HepG2 (cell line): ENCODE measurements at regions not wholly inside any gene's neighbourhood (a gene's known extent, or its start where the extent isn't known, plus 50 kb on each side); places are given as distances from the start of the nearest gene placed in this dataset.

Experiments
- ATAC-seq: fragments of 200-7000 bp; cut with Tn5 transposase; 3 replicates; pipeline ENCODE4 v1.9.1; 2020; ENCODE audit warnings: mild to moderate bottlenecking, moderate library complexity
- BruUV-seq: library from RNA; stranded (reverse); fragments of 400-500 nt; replicated peaks from 2 replicates; lab custom pipeline; 2021; lab: Mats Ljungman, UMichigan
- CTCF ChIA-PET: fragments of 300-600 bp; formaldehyde crosslinking; extraction: SDS; loops from one replicate; lab custom pipeline; 2021; ENCODE audit warnings: low total read pairs, inconsistent platforms, low intra/inter-chr PET ratio; lab: Yijun Ruan, JAX
- POLR2A ChIA-PET: fragments of 350-600 bp; sonication (Branson Sonifier 250); formaldehyde crosslinking; loops from one replicate; lab custom pipeline; 2020; ENCODE audit warnings: antibody characterized with exemption, inconsistent platforms; lab: Yijun Ruan, JAX
- DNase-seq: peaks from one replicate; pipeline ENCODE4 v3.0.0-alpha.2; 2015; ENCODE audit warnings: low spot score
- FAIRE-seq: peaks from 3 replicates; lab custom pipeline; 2011; peaks lifted over from hg19 to GRCh38; lab: Jason Lieb, UNC
- H2AFZ ChIP-seq: one replicate; pipeline ENCODE4 v1.6.1; 2011; ENCODE audit warnings: low read length, inconsistent platforms
- H3K27ac ChIP-seq: fragments of 300-600 bp; 3 replicates; pipeline ENCODE4 v1.8.0; 2011; ENCODE audit warnings: mixed run types, mild to moderate bottlenecking, mixed read lengths, low read length, inconsistent platforms; ENCODE audit not compliant: insufficient read depth; ENCODE audit errors: extremely low read length
- H3K27me3 ChIP-seq, 2 experiments: fragments of 200-600 bp in 1 of 2; 2 replicates in 1 of 2; 3 replicates in 1 of 2; pipeline versions ENCODE4 v1.6.0 to v1.8.0; 2011; ENCODE audit warnings: low read length in 2 of 2, mild to moderate bottlenecking in 2 of 2, moderate library complexity in 2 of 2, inconsistent platforms in 1 of 2; ENCODE audit not compliant: insufficient read depth in 2 of 2, control insufficient read depth in 1 of 2
- H3K36me3 ChIP-seq, 2 experiments: fragments of 200-600 bp in 1 of 2; replicated peaks in 1 of 2; 2 replicates in 1 of 2; 3 replicates in 1 of 2; pipeline versions ENCODE4 v1.5.1 to v1.8.0; 2011; ENCODE audit warnings: low read length in 2 of 2, inconsistent platforms in 1 of 2; ENCODE audit not compliant: insufficient read depth in 2 of 2, control insufficient read depth in 1 of 2
- H3K4me1 ChIP-seq: 2 replicates; pipeline ENCODE4 v1.5.1; 2012; ENCODE audit warnings: low read length, inconsistent platforms; ENCODE audit not compliant: insufficient read depth
- H3K4me2 ChIP-seq: 2 replicates; pipeline ENCODE4 v1.6.0; 2011; ENCODE audit warnings: low read depth, low read length, inconsistent platforms
- H3K4me3 ChIP-seq, 3 experiments: fragments of 200-600 bp in 1 of 3; sonication (generic), shearing (Covaris generic) in 1 of 3; replicated peaks in 1 of 3; 2 replicates each; pipeline ENCODE4 v1.5.1; 2011 to 2016; ENCODE audit warnings: low read length in 3 of 3, inconsistent platforms in 2 of 3, low read depth in 2 of 3, mild to moderate bottlenecking in 2 of 3, control low read depth in 1 of 3, mixed read lengths in 1 of 3; ENCODE audit not compliant: insufficient read depth in 1 of 3
- H3K79me2 ChIP-seq: one replicate; pipeline ENCODE4 v1.6.1; 2011; ENCODE audit warnings: low read length, inconsistent platforms; ENCODE audit not compliant: insufficient read depth
- H3K9ac ChIP-seq: 2 replicates; pipeline ENCODE4 v1.6.0; 2011; ENCODE audit warnings: mild to moderate bottlenecking, low read depth, low read length, inconsistent platforms; ENCODE audit not compliant: insufficient read depth
- H3K9me3 ChIP-seq: 2 replicates; pipeline ENCODE4 v1.5.1; 2012; ENCODE audit warnings: mild to moderate bottlenecking, low read length
- H4K20me1 ChIP-seq: 2 replicates; pipeline ENCODE4 v1.6.0; 2011; ENCODE audit warnings: inconsistent platforms, mild to moderate bottlenecking, low read length, moderate library complexity; ENCODE audit not compliant: insufficient read depth
- ATF1 ChIP-seq: IDR thresholded peaks from 2 replicates; pipeline ENCODE4 v1.6.1; 2016; ENCODE audit warnings: mild to moderate bottlenecking, control low read depth
- DRAP1 ChIP-seq: IDR thresholded peaks from 2 replicates; pipeline ENCODE4 v1.6.1; 2016; ENCODE audit warnings: missing genetic modification reagents, missing compliant biosample characterization
- FOXA3 ChIP-seq: IDR thresholded peaks from 2 replicates; pipeline ENCODE4 v1.6.1; 2016; ENCODE audit warnings: missing genetic modification reagents, missing compliant biosample characterization
- FOXJ3 ChIP-seq: sonication (generic); formaldehyde crosslinking; IDR thresholded peaks from 2 replicates; pipeline ENCODE4 v1.4.0; 2020; ENCODE audit warnings: missing genetic modification reagents, mild to moderate bottlenecking, borderline replicate concordance
- FOXK2 ChIP-seq: fragments of 450-650 bp; IDR thresholded peaks from 2 replicates; pipeline ENCODE4 v1.6.1; 2016
- GATAD2A ChIP-seq: IDR thresholded peaks from 2 replicates; pipeline ENCODE4 v1.6.1; 2016
- HOXA9 ChIP-seq: sonication (generic); formaldehyde crosslinking; IDR thresholded peaks from 2 replicates; pipeline ENCODE4 v1.8.1; 2022; ENCODE audit warnings: missing genetic modification reagents, mild to moderate bottlenecking, moderate library complexity, borderline replicate concordance
- ISL2 ChIP-seq: sonication (generic); formaldehyde crosslinking; IDR thresholded peaks from 2 replicates; pipeline ENCODE4 v1.5.0; 2020; ENCODE audit warnings: missing genetic modification reagents
- LRRFIP1 ChIP-seq: sonication (generic); formaldehyde crosslinking; conservative IDR thresholded peaks from 2 replicates; pipeline ENCODE4 v1.4.0; 2020; ENCODE audit warnings: missing genetic modification reagents
- NFYC ChIP-seq: IDR thresholded peaks from 2 replicates; pipeline ENCODE4 v1.6.1; 2016; ENCODE audit warnings: missing genetic modification reagents, missing compliant biosample characterization
- TRIM22 ChIP-seq: fragments of 450-650 bp; IDR thresholded peaks from 2 replicates; pipeline ENCODE4 v1.6.1; 2017
- YY1 ChIP-seq: IDR thresholded peaks from 2 replicates; pipeline ENCODE4 v1.6.1; 2011; ENCODE audit warnings: low read length, low read depth, moderate library complexity, mild to moderate bottlenecking; ENCODE audit not compliant: insufficient read depth, insufficient replicate concordance
- ZFP82 ChIP-seq: sonication (generic); formaldehyde crosslinking; IDR thresholded peaks from 2 replicates; pipeline ENCODE4 v1.5.1; 2020; ENCODE audit warnings: mild to moderate bottlenecking, missing genetic modification reagents, borderline replicate concordance
- ZNF274 ChIP-seq: sonication (generic); formaldehyde crosslinking; IDR thresholded peaks from 2 replicates; pipeline ENCODE4 v1.5.1; 2020; ENCODE audit warnings: mild to moderate bottlenecking, missing genetic modification reagents
- ZNF510 ChIP-seq: sonication (generic); formaldehyde crosslinking; IDR thresholded peaks from 2 replicates; pipeline ENCODE4 v1.4.0; 2020; ENCODE audit warnings: low read depth, mild to moderate bottlenecking, missing genetic modification reagents
- ZNF556 ChIP-seq: sonication (generic); formaldehyde crosslinking; IDR thresholded peaks from 2 replicates; pipeline ENCODE4 v1.4.0; 2020; ENCODE audit warnings: mild to moderate bottlenecking, missing genetic modification reagents, borderline replicate concordance
- ZNF564 ChIP-seq: sonication (generic); formaldehyde crosslinking; IDR thresholded peaks from 2 replicates; pipeline ENCODE4 v1.8.1; 2023; ENCODE audit warnings: mild to moderate bottlenecking, missing genetic modification reagents
- ZNF713 ChIP-seq: sonication (generic); formaldehyde crosslinking; IDR thresholded peaks from 2 replicates; pipeline ENCODE4 v1.4.0; 2020; ENCODE audit warnings: mild to moderate bottlenecking, missing genetic modification reagents
- WGBS: methylation state at CpG from one replicate; pipeline ENCODE4 v1.1.6; 2017; ENCODE audit warnings: low lambda C conversion rate; 5-methylcytosine and 5-hydroxymethylcytosine counted together
- in situ Hi-C: cut with HindIII; loops from 2 replicates; pipeline ENCODE4 v1.10.0; 2017; ENCODE audit warnings: low pct_unique_long_range_greater_than_20kb; ENCODE audit not compliant: extremely low pct_ligation_motif_present
- intact Hi-C: fragments of 100-400 bp; cut with micrococcal nuclease; formaldehyde crosslinking; loops from one replicate; pipeline ENCODE4 v1.10.0; 2022; ENCODE audit not compliant: unreplicated experiment
- TF ChIP-seq, protein P1 (sequence below): IDR thresholded peaks from 2 replicates; pipeline ENCODE4 v1.6.1; 2016; ENCODE audit warnings: missing compliant biosample characterization, missing genetic modification reagents, borderline replicate concordance
- TF ChIP-seq, protein P2 (sequence below): sonication (generic); formaldehyde crosslinking; IDR thresholded peaks from 2 replicates; pipeline ENCODE4 v1.5.0; 2020; ENCODE audit warnings: mild to moderate bottlenecking, missing genetic modification reagents

- FAIRE-seq, result no peak
- Histone ChIP-seq H2AFZ (no peak overlapping the region), H3K27me3 (no peaks in the 10 kb centered on the region; a peak in 1 of 5 replicates), H3K4me3 (no peak overlapping the region), H3K4me2 (no peak overlapping the region), H3K9ac (no peak overlapping the region), H3K9me3 (no peaks in the 10 kb centered on the region), H3K79me2 (no peaks in the 10 kb centered on the region), H3K4me1 (no peaks in the 10 kb centered on the region), H3K27ac (no peak overlapping the region), H3K36me3 (no peaks in the 10 kb centered on the region), H4K20me1 (no peaks in the 10 kb centered on the region)
- TF ChIP-seq YY1, result no peak
- no peak for TF ChIP-seq ZNF556
- no peak for TF ChIP-seq ISL2 (CRISPR knock-in tag)
- no peak for TF ChIP-seq ZNF713
- no peak for TF ChIP-seq FOXA3 (CRISPR knock-in tag)
- no peak for TF ChIP-seq ZNF274 (CRISPR knock-in tag)
- TF ChIP-seq TRIM22, result no peak
- no peak for TF ChIP-seq ZNF564 (CRISPR knock-in tag)
- no peak for TF ChIP-seq LRRFIP1 (CRISPR knock-in tag)
- TF ChIP-seq GATAD2A (CRISPR knock-in tag), result no peak
- TF ChIP-seq FOXJ3 (CRISPR knock-in tag), result no peak
- no peak for TF ChIP-seq FOXK2
- no peak for TF ChIP-seq HOXA9 (CRISPR knock-in tag)
- no peak for TF ChIP-seq ATF1 (CRISPR knock-in tag)
- no peak for TF ChIP-seq ZNF510 (CRISPR knock-in tag)
- TF ChIP-seq NFYC (CRISPR knock-in tag), result no peak
- TF ChIP-seq, protein P1, sequence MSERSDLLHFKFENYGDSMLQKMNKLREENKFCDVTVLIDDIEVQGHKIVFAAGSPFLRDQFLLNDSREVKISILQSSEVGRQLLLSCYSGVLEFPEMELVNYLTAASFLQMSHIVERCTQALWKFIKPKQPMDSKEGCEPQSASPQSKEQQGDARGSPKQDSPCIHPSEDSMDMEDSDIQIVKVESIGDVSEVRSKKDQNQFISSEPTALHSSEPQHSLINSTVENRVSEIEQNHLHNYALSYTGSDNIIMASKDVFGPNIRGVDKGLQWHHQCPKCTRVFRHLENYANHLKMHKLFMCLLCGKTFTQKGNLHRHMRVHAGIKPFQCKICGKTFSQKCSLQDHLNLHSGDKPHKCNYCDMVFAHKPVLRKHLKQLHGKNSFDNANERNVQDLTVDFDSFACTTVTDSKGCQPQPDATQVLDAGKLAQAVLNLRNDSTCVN, result no peak
- no peak for TF ChIP-seq ZFP82 (CRISPR knock-in tag)
- no peak for TF ChIP-seq DRAP1
- TF ChIP-seq, protein P2, sequence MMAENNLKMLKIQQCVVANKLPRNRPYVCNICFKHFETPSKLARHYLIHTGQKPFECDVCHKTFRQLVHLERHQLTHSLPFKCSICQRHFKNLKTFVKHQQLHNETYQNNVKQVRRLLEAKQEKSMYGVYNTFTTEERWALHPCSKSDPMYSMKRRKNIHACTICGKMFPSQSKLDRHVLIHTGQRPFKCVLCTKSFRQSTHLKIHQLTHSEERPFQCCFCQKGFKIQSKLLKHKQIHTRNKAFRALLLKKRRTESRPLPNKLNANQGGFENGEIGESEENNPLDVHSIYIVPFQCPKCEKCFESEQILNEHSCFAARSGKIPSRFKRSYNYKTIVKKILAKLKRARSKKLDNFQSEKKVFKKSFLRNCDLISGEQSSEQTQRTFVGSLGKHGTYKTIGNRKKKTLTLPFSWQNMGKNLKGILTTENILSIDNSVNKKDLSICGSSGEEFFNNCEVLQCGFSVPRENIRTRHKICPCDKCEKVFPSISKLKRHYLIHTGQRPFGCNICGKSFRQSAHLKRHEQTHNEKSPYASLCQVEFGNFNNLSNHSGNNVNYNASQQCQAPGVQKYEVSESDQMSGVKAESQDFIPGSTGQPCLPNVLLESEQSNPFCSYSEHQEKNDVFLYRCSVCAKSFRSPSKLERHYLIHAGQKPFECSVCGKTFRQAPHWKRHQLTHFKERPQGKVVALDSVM (CRISPR knock-in tag), result no peak
- 0% methylated on average over 1 of the region's 1 CpG for WGBS
- DNase-seq, result no peak
- ChIA-PET CTCF (no interaction called here), POLR2A (no interaction called here)
- BruUV-seq, result no TSS peak
- no peak for ATAC-seq
- in situ Hi-C loops (no loop called here), intact Hi-C loops (no loop called here)
Observed at GRCh38 chr3:132872711-132873110, 150.5 kb upstream of the NPHP3 start.
